HepG2 (cell line): ENCODE measurements at regions not wholly inside any gene's neighbourhood (a gene's known extent, or its start where the extent isn't known, plus 50 kb on each side); places are given as distances from the start of the nearest gene placed in this dataset.

Experiments used
- ATAC-seq: fragments of 200-7000 bp; cut with Tn5 transposase; 3 replicates; pipeline ENCODE4 v1.9.1; 2020; ENCODE audit warnings: mild to moderate bottlenecking, moderate library complexity
- BruUV-seq: library from RNA; stranded (reverse); fragments of 400-500 nt; replicated peaks from 2 replicates; lab custom pipeline; 2021; lab: Mats Ljungman, UMichigan
- CTCF ChIA-PET: fragments of 300-600 bp; formaldehyde crosslinking; extraction: SDS; loops from one replicate; lab custom pipeline; 2021; ENCODE audit warnings: low total read pairs, inconsistent platforms, low intra/inter-chr PET ratio; lab: Yijun Ruan, JAX
- POLR2A ChIA-PET: fragments of 350-600 bp; sonication (Branson Sonifier 250); formaldehyde crosslinking; loops from one replicate; lab custom pipeline; 2020; ENCODE audit warnings: antibody characterized with exemption, inconsistent platforms; lab: Yijun Ruan, JAX
- DNase-seq: peaks from one replicate; pipeline ENCODE4 v3.0.0-alpha.2; 2015; ENCODE audit warnings: low spot score
- FAIRE-seq: peaks from 3 replicates; lab custom pipeline; 2011; peaks lifted over from hg19 to GRCh38; lab: Jason Lieb, UNC
- H2AFZ ChIP-seq: one replicate; pipeline ENCODE4 v1.6.1; 2011; ENCODE audit warnings: low read length, inconsistent platforms
- H3K27ac ChIP-seq: fragments of 300-600 bp; 3 replicates; pipeline ENCODE4 v1.8.0; 2011; ENCODE audit warnings: mixed run types, mild to moderate bottlenecking, mixed read lengths, low read length, inconsistent platforms; ENCODE audit not compliant: insufficient read depth; ENCODE audit errors: extremely low read length
- H3K27me3 ChIP-seq, 2 experiments: fragments of 200-600 bp in 1 of 2; 2 replicates in 1 of 2; 3 replicates in 1 of 2; pipeline versions ENCODE4 v1.6.0 to v1.8.0; 2011; ENCODE audit warnings: low read length in 2 of 2, mild to moderate bottlenecking in 2 of 2, moderate library complexity in 2 of 2, inconsistent platforms in 1 of 2; ENCODE audit not compliant: insufficient read depth in 2 of 2, control insufficient read depth in 1 of 2
- H3K36me3 ChIP-seq, 2 experiments: fragments of 200-600 bp in 1 of 2; replicated peaks in 1 of 2; 2 replicates in 1 of 2; 3 replicates in 1 of 2; pipeline versions ENCODE4 v1.5.1 to v1.8.0; 2011; ENCODE audit warnings: low read length in 2 of 2, inconsistent platforms in 1 of 2; ENCODE audit not compliant: insufficient read depth in 2 of 2, control insufficient read depth in 1 of 2
- H3K4me1 ChIP-seq: 2 replicates; pipeline ENCODE4 v1.5.1; 2012; ENCODE audit warnings: low read length, inconsistent platforms; ENCODE audit not compliant: insufficient read depth
- H3K4me2 ChIP-seq: 2 replicates; pipeline ENCODE4 v1.6.0; 2011; ENCODE audit warnings: low read depth, low read length, inconsistent platforms
- H3K4me3 ChIP-seq, 3 experiments: fragments of 200-600 bp in 1 of 3; sonication (generic), shearing (Covaris generic) in 1 of 3; replicated peaks in 1 of 3; 2 replicates each; pipeline ENCODE4 v1.5.1; 2011 to 2016; ENCODE audit warnings: low read length in 3 of 3, inconsistent platforms in 2 of 3, low read depth in 2 of 3, mild to moderate bottlenecking in 2 of 3, control low read depth in 1 of 3, mixed read lengths in 1 of 3; ENCODE audit not compliant: insufficient read depth in 1 of 3
- H3K79me2 ChIP-seq: one replicate; pipeline ENCODE4 v1.6.1; 2011; ENCODE audit warnings: low read length, inconsistent platforms; ENCODE audit not compliant: insufficient read depth
- H3K9ac ChIP-seq: 2 replicates; pipeline ENCODE4 v1.6.0; 2011; ENCODE audit warnings: mild to moderate bottlenecking, low read depth, low read length, inconsistent platforms; ENCODE audit not compliant: insufficient read depth
- H3K9me3 ChIP-seq: 2 replicates; pipeline ENCODE4 v1.5.1; 2012; ENCODE audit warnings: mild to moderate bottlenecking, low read length
- H4K20me1 ChIP-seq: 2 replicates; pipeline ENCODE4 v1.6.0; 2011; ENCODE audit warnings: inconsistent platforms, mild to moderate bottlenecking, low read length, moderate library complexity; ENCODE audit not compliant: insufficient read depth
- CC2D1A ChIP-seq: sonication (generic); formaldehyde crosslinking; IDR thresholded peaks from 2 replicates; pipeline ENCODE4 v1.8.1; 2023; ENCODE audit warnings: mild to moderate bottlenecking, missing genetic modification reagents
- ETV5 ChIP-seq: IDR thresholded peaks from 2 replicates; pipeline ENCODE4 v1.6.1; 2018; ENCODE audit warnings: missing biosample characterization, missing genetic modification reagents, inconsistent platforms, borderline replicate concordance
- HCFC1 ChIP-seq: fragments of 150-350 bp; IDR thresholded peaks from 2 replicates; pipeline ENCODE4 v1.6.1; 2014; ENCODE audit warnings: low read depth, low read length
- MAF1 ChIP-seq: sonication (generic); formaldehyde crosslinking; IDR thresholded peaks from 2 replicates; pipeline ENCODE4 v1.5.0; 2020; ENCODE audit warnings: missing genetic modification reagents, borderline replicate concordance
- MBD4 ChIP-seq: IDR thresholded peaks from 2 replicates; pipeline ENCODE4 v1.6.1; 2012; ENCODE audit warnings: low read length, inconsistent platforms, borderline replicate concordance
- NKX3-1 ChIP-seq: sonication (generic); formaldehyde crosslinking; IDR thresholded peaks from 2 replicates; pipeline ENCODE4 v1.5.0; 2020; ENCODE audit warnings: missing genetic modification reagents
- RXRA ChIP-seq: sonication (generic); formaldehyde crosslinking; IDR thresholded peaks from 2 replicates; pipeline ENCODE4 v1.5.1; 2020; ENCODE audit warnings: missing genetic modification reagents
- SCMH1 ChIP-seq: sonication (generic); formaldehyde crosslinking; IDR thresholded peaks from 2 replicates; pipeline ENCODE4 v1.9.0; 2021; ENCODE audit warnings: missing genetic modification reagents, mild to moderate bottlenecking, borderline replicate concordance
- ZFP37 ChIP-seq: sonication (generic); formaldehyde crosslinking; IDR thresholded peaks from 2 replicates; pipeline ENCODE4 v1.4.0; 2020; ENCODE audit warnings: missing genetic modification reagents, borderline replicate concordance
- ZNF383 ChIP-seq: sonication (generic); formaldehyde crosslinking; IDR thresholded peaks from 2 replicates; pipeline ENCODE4 v1.4.0; 2020; ENCODE audit warnings: missing genetic modification reagents, mild to moderate bottlenecking, borderline replicate concordance
- WGBS: methylation state at CpG from one replicate; pipeline ENCODE4 v1.1.6; 2017; ENCODE audit warnings: low lambda C conversion rate; 5-methylcytosine and 5-hydroxymethylcytosine counted together
- in situ Hi-C: cut with HindIII; loops from 2 replicates; pipeline ENCODE4 v1.10.0; 2017; ENCODE audit warnings: low pct_unique_long_range_greater_than_20kb; ENCODE audit not compliant: extremely low pct_ligation_motif_present
- intact Hi-C: fragments of 100-400 bp; cut with micrococcal nuclease; formaldehyde crosslinking; loops from one replicate; pipeline ENCODE4 v1.10.0; 2022; ENCODE audit not compliant: unreplicated experiment
- TF ChIP-seq, protein P1 (sequence below): sonication (generic); formaldehyde crosslinking; IDR thresholded peaks from 2 replicates; pipeline ENCODE4 v1.5.1; 2020; ENCODE audit warnings: missing genetic modification reagents, mild to moderate bottlenecking, borderline replicate concordance
- TF ChIP-seq, protein P2 (sequence below): sonication (generic); formaldehyde crosslinking; IDR thresholded peaks from 2 replicates; pipeline ENCODE4 v1.4.0; 2020; ENCODE audit warnings: missing genetic modification reagents, borderline replicate concordance
- TF ChIP-seq, protein P3 (sequence below), 2 experiments: IDR thresholded peaks; 2 replicates each; pipeline ENCODE4 v1.6.1; 2011 to 2012; ENCODE audit warnings: low read length in 2 of 2, borderline replicate concordance in 1 of 2, low read depth in 1 of 2, mild to moderate bottlenecking in 1 of 2, moderate library complexity in 1 of 2
- TF ChIP-seq, protein P4 (sequence below): sonication (generic); formaldehyde crosslinking; IDR thresholded peaks from 2 replicates; pipeline ENCODE4 v1.9.0; 2021; ENCODE audit warnings: missing genetic modification reagents, mild to moderate bottlenecking, borderline replicate concordance

DNA sequence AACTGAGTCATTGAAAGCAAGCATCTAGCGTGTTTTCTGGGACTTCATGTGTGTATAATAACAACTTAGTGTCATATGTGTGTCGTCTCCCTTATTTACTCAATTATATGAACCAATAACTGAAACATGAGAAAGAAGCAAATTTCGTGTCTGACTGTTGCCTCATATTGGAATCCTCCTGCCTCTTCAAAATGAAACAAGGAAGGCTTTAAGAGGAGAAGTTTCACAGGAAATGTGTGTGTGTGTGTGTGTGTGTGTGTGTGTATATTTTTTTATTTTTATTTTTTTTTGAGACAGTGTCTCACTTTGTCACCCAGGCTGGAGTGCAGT, 145.8 kb upstream of the SFRP2 start:
- Histone ChIP-seq H3K4me1 (no peaks in the 10 kb centered on the region), H3K4me2 (no peak overlapping the region), H3K36me3 (no peaks in the 10 kb centered on the region), H3K4me3 (no peak overlapping the region), H3K27ac (no peak overlapping the region), H3K9me3 (no peaks in the 10 kb centered on the region), H4K20me1 (no peaks in the 10 kb centered on the region), H3K9ac (no peak overlapping the region), H3K27me3 (peaks cover 0 to 7% of the 10 kb centered on the region in 2 experiments; a peak in 3 of 5 replicates), H3K79me2 (no peaks in the 10 kb centered on the region), H2AFZ (no peak overlapping the region)
- intact Hi-C loops, result no loop called here
- in situ Hi-C loops, result no loop called here
- WGBS, result 10% methylated on average over 3 of the region's 3 CpGs
- no TSS peak for BruUV-seq
- CTCF ChIA-PET, result no interaction called here
- no peak for DNase-seq
- FAIRE-seq, result no peak
- POLR2A ChIA-PET, result no interaction called here
- no peak for ATAC-seq
- TF ChIP-seq ZFP37 (CRISPR knock-in tag) (no peak), CC2D1A (no peak), ZNF383 (no peak), ETV5 (CRISPR knock-in tag) (no peak), MAF1 (no peak), SCMH1 (CRISPR knock-in tag) (no peak), NKX3-1 (no peak), HCFC1 (no peak), RXRA (CRISPR knock-in tag) (no peak), MBD4 (no peak)
- TF ChIP-seq, protein P1, sequence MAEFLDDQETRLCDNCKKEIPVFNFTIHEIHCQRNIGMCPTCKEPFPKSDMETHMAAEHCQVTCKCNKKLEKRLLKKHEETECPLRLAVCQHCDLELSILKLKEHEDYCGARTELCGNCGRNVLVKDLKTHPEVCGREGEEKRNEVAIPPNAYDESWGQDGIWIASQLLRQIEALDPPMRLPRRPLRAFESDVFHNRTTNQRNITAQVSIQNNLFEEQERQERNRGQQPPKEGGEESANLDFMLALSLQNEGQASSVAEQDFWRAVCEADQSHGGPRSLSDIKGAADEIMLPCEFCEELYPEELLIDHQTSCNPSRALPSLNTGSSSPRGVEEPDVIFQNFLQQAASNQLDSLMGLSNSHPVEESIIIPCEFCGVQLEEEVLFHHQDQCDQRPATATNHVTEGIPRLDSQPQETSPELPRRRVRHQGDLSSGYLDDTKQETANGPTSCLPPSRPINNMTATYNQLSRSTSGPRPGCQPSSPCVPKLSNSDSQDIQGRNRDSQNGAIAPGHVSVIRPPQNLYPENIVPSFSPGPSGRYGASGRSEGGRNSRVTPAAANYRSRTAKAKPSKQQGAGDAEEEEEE (CRISPR knock-in tag), result no peak
- TF ChIP-seq, protein P2, sequence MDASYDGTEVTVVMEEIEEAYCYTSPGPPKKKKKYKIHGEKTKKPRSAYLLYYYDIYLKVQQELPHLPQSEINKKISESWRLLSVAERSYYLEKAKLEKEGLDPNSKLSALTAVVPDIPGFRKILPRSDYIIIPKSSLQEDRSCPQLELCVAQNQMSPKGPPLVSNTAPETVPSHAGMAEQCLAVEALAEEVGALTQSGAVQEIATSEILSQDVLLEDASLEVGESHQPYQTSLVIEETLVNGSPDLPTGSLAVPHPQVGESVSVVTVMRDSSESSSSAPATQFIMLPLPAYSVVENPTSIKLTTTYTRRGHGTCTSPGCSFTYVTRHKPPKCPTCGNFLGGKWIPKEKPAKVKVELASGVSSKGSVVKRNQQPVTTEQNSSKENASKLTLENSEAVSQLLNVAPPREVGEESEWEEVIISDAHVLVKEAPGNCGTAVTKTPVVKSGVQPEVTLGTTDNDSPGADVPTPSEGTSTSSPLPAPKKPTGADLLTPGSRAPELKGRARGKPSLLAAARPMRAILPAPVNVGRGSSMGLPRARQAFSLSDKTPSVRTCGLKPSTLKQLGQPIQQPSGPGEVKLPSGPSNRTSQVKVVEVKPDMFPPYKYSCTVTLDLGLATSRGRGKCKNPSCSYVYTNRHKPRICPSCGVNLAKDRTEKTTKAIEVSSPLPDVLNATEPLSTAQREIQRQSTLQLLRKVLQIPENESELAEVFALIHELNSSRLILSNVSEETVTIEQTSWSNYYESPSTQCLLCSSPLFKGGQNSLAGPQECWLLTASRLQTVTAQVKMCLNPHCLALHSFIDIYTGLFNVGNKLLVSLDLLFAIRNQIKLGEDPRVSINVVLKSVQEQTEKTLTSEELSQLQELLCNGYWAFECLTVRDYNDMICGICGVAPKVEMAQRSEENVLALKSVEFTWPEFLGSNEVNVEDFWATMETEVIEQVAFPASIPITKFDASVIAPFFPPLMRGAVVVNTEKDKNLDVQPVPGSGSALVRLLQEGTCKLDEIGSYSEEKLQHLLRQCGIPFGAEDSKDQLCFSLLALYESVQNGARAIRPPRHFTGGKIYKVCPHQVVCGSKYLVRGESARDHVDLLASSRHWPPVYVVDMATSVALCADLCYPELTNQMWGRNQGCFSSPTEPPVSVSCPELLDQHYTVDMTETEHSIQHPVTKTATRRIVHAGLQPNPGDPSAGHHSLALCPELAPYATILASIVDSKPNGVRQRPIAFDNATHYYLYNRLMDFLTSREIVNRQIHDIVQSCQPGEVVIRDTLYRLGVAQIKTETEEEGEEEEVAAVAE, result no peak
- TF ChIP-seq, protein P3, sequence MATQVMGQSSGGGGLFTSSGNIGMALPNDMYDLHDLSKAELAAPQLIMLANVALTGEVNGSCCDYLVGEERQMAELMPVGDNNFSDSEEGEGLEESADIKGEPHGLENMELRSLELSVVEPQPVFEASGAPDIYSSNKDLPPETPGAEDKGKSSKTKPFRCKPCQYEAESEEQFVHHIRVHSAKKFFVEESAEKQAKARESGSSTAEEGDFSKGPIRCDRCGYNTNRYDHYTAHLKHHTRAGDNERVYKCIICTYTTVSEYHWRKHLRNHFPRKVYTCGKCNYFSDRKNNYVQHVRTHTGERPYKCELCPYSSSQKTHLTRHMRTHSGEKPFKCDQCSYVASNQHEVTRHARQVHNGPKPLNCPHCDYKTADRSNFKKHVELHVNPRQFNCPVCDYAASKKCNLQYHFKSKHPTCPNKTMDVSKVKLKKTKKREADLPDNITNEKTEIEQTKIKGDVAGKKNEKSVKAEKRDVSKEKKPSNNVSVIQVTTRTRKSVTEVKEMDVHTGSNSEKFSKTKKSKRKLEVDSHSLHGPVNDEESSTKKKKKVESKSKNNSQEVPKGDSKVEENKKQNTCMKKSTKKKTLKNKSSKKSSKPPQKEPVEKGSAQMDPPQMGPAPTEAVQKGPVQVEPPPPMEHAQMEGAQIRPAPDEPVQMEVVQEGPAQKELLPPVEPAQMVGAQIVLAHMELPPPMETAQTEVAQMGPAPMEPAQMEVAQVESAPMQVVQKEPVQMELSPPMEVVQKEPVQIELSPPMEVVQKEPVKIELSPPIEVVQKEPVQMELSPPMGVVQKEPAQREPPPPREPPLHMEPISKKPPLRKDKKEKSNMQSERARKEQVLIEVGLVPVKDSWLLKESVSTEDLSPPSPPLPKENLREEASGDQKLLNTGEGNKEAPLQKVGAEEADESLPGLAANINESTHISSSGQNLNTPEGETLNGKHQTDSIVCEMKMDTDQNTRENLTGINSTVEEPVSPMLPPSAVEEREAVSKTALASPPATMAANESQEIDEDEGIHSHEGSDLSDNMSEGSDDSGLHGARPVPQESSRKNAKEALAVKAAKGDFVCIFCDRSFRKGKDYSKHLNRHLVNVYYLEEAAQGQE (IDR thresholded peaks at IDR 0.05; ENCODE audit: borderline replicate concordance in 1 of 2, low read depth in 1 of 2, low read length in 2 of 2), result no peak
- TF ChIP-seq, protein P4, sequence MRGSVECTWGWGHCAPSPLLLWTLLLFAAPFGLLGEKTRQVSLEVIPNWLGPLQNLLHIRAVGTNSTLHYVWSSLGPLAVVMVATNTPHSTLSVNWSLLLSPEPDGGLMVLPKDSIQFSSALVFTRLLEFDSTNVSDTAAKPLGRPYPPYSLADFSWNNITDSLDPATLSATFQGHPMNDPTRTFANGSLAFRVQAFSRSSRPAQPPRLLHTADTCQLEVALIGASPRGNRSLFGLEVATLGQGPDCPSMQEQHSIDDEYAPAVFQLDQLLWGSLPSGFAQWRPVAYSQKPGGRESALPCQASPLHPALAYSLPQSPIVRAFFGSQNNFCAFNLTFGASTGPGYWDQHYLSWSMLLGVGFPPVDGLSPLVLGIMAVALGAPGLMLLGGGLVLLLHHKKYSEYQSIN (CRISPR knock-in tag), result no peak
